ENCODE measurements at regions not wholly inside any gene's neighbourhood (a gene's known extent, or its start where the extent isn't known, plus 50 kb on each side); places are given as distances from the start of the nearest gene placed in this dataset.

DNA sequence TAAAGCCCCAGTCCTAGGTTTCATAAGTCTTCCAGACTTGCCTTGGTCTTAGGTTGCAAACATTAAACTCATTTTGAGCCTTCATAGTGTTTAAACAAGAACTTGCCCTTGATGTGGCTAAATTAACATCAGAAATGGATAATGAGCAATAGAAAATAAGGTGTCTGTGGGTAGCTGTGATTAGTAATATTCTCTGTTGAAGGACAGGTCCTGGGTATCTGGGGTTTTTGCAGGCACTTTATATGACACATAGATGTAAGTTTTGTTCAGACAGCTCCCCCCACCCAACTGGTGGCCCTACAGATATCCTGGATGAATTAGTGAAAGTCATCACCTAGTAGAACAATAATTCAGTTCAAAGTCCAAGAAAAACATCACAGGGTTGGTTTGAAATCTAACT lies 272.5 kb downstream of the PTTG2 start:
- Mint-ChIP-seq H3K27ac (no peak overlapping the region), H3K9me3 (ENCODE audit: insufficient read depth) (no peaks in the 10 kb centered on the region), H3K4me1 (no peaks in the 10 kb centered on the region), H3K27me3 (peaks cover 45% of the 10 kb centered on the region), H3K4me3 (no peak overlapping the region)
- H3K9me3 ChIP-seq (ENCODE audit: control extremely low read depth in 1 of 3, control insufficient read depth in 2 of 3, insufficient read depth in 1 of 3, low read length in 2 of 3): no peaks in the 10 kb centered on the region
- no peaks in the 10 kb centered on the region for H3K36me3 ChIP-seq (replicated peaks in 1 of 2; ENCODE audit: control extremely low read depth in 1 of 2, control insufficient read depth in 1 of 2, extremely low read depth in 1 of 2, insufficient read depth in 2 of 2, low read length in 1 of 2)
- H3K4me1 ChIP-seq (ENCODE audit: control insufficient read depth in 2 of 2, insufficient read depth in 2 of 2, low read length in 2 of 2): no peaks in the 10 kb centered on the region
- ChIA-PET POLR2A (no interaction called here), CTCF (no interaction called here)
- DNase-seq (no peak), ATAC-seq (ENCODE audit: low read depth) (no peak)
- H3K27me3 ChIP-seq (replicated peaks in 1 of 4; ENCODE audit: control extremely low read depth in 1 of 4, control insufficient read depth in 3 of 4, insufficient read depth in 4 of 4, low read length in 3 of 4): peaks cover 0 to 3% (median 0%) of the 10 kb centered on the region in 4 experiments
- H3K4me2 ChIP-seq (replicated peaks; ENCODE audit: low read depth, low read length, poor library complexity, severe bottlenecking): no peak overlapping the region
- no peaks in the 10 kb centered on the region for H4K20me1 ChIP-seq (ENCODE audit: control insufficient read depth, insufficient read depth, low read length, poor library complexity, severe bottlenecking)
- TF ChIP-seq EZH2 (IDR thresholded peaks at IDR 0.05; ENCODE audit: borderline replicate concordance, insufficient read depth, low read depth, low read length, poor library complexity, severe bottlenecking): no peak
- TF ChIP-seq, protein P1, sequence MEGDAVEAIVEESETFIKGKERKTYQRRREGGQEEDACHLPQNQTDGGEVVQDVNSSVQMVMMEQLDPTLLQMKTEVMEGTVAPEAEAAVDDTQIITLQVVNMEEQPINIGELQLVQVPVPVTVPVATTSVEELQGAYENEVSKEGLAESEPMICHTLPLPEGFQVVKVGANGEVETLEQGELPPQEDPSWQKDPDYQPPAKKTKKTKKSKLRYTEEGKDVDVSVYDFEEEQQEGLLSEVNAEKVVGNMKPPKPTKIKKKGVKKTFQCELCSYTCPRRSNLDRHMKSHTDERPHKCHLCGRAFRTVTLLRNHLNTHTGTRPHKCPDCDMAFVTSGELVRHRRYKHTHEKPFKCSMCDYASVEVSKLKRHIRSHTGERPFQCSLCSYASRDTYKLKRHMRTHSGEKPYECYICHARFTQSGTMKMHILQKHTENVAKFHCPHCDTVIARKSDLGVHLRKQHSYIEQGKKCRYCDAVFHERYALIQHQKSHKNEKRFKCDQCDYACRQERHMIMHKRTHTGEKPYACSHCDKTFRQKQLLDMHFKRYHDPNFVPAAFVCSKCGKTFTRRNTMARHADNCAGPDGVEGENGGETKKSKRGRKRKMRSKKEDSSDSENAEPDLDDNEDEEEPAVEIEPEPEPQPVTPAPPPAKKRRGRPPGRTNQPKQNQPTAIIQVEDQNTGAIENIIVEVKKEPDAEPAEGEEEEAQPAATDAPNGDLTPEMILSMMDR (IDR thresholded peaks at IDR 0.05): no peak
- no peaks in the 10 kb centered on the region for H3K79me2 ChIP-seq (ENCODE audit: control insufficient read depth, insufficient read depth, low read length)
- no peak overlapping the region for H2AFZ ChIP-seq (ENCODE audit: insufficient read depth, low read depth, low read length, poor library complexity, severe bottlenecking)
- H3K4me3 ChIP-seq (ENCODE audit: control extremely low read depth in 1 of 5, extremely low read depth in 1 of 5, insufficient read depth in 1 of 5, low read depth in 2 of 5, low read length in 4 of 5): no peak overlapping the region
- no peak overlapping the region for H3K27ac ChIP-seq (ENCODE audit: low read length in 2 of 2)
- no peak overlapping the region for H3K9ac ChIP-seq (ENCODE audit: low read length)
- intact Hi-C loops (cut with micrococcal nuclease): no loop called here

GRCh38 chr4:38233727-38234480 lies 273.7 kb downstream of the PTTG2 start:
- intact Hi-C loops (cut with micrococcal nuclease): no loop called here
- no peaks in the 10 kb centered on the region for H3K9me3 Mint-ChIP-seq (ENCODE audit: insufficient read depth)
- H3K27me3 Mint-ChIP-seq: peaks cover 45% of the 10 kb centered on the region
- no peak overlapping the region for H2AFZ ChIP-seq (ENCODE audit: insufficient read depth, low read depth, low read length, poor library complexity, severe bottlenecking)
- CTCF ChIA-PET: no interaction called here
- H3K4me1 Mint-ChIP-seq: no peaks in the 10 kb centered on the region
- peaks cover 0 to 3% (median 0%) of the 10 kb centered on the region in 4 experiments for H3K27me3 ChIP-seq (replicated peaks in 1 of 4; ENCODE audit: control extremely low read depth in 1 of 4, control insufficient read depth in 3 of 4, insufficient read depth in 4 of 4, low read length in 3 of 4)
- no peaks in the 10 kb centered on the region for H3K9me3 ChIP-seq (ENCODE audit: control extremely low read depth in 1 of 3, control insufficient read depth in 2 of 3, insufficient read depth in 1 of 3, low read length in 2 of 3)
- H3K9ac ChIP-seq (ENCODE audit: low read length): no peak overlapping the region
- no peak for TF ChIP-seq EZH2 (IDR thresholded peaks at IDR 0.05; ENCODE audit: borderline replicate concordance, insufficient read depth, low read depth, low read length, poor library complexity, severe bottlenecking)
- TF ChIP-seq, protein P1 (IDR thresholded peaks at IDR 0.05): no peak
- H4K20me1 ChIP-seq (ENCODE audit: control insufficient read depth, insufficient read depth, low read length, poor library complexity, severe bottlenecking): no peaks in the 10 kb centered on the region
- ATAC-seq (ENCODE audit: low read depth) (no peak), DNase-seq (no peak)
- no peak overlapping the region for H3K4me3 ChIP-seq (ENCODE audit: control extremely low read depth in 1 of 5, extremely low read depth in 1 of 5, insufficient read depth in 1 of 5, low read depth in 2 of 5, low read length in 4 of 5)
- no peaks in the 10 kb centered on the region for H3K4me1 ChIP-seq (ENCODE audit: control insufficient read depth in 2 of 2, insufficient read depth in 2 of 2, low read length in 2 of 2)
- no peak overlapping the region for H3K27ac Mint-ChIP-seq
- POLR2A ChIA-PET: no interaction called here
- H3K27ac ChIP-seq (ENCODE audit: low read length in 2 of 2): no peak overlapping the region
- H3K79me2 ChIP-seq (ENCODE audit: control insufficient read depth, insufficient read depth, low read length): no peaks in the 10 kb centered on the region
- no peaks in the 10 kb centered on the region for H3K36me3 ChIP-seq (replicated peaks in 1 of 2; ENCODE audit: control extremely low read depth in 1 of 2, control insufficient read depth in 1 of 2, extremely low read depth in 1 of 2, insufficient read depth in 2 of 2, low read length in 1 of 2)
- H3K4me2 ChIP-seq (replicated peaks; ENCODE audit: low read depth, low read length, poor library complexity, severe bottlenecking): no peak overlapping the region
- H3K4me3 Mint-ChIP-seq: no peak overlapping the region
- WGBS (ENCODE audit: insufficient coverage): 30% methylated on average over 3 of the region's 6 CpGs

Measured in B cell (primary cell).